GM21737 (cell line): ENCODE measurements at regions not wholly inside any gene's neighbourhood (a gene's known extent, or its start where the extent isn't known, plus 50 kb on each side); places are given as distances from the start of the nearest gene placed in this dataset.

Experiments used
- ATAC-seq: cut with Tn5 transposase; IDR thresholded peaks from one replicate; pipeline ENCODE4 v1.9.1; 2021; ENCODE audit warnings: mild to moderate bottlenecking, moderate library complexity; ENCODE audit not compliant: unreplicated experiment

DNA sequence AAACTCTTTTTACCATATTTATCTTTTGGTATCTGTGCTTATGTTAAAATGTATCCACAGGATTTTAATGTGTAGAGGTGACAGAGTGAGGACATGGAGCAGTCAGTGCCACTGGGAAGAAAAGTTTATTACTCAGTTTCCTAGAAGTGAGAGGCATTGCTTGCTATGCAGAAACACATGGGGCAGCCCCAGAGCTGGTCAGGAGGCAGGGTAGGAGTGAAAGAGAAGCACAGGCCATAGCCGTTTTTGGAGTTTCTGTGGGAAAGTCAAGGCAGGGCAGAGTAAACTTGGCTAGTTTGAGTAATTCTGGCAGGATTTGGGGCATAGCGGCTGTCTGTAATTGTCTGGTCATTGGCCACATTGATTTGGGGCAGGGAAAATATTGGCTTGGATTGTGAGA lies 370.9 kb downstream of the FGF9 start:
- no peak for ATAC-seq

DNA sequence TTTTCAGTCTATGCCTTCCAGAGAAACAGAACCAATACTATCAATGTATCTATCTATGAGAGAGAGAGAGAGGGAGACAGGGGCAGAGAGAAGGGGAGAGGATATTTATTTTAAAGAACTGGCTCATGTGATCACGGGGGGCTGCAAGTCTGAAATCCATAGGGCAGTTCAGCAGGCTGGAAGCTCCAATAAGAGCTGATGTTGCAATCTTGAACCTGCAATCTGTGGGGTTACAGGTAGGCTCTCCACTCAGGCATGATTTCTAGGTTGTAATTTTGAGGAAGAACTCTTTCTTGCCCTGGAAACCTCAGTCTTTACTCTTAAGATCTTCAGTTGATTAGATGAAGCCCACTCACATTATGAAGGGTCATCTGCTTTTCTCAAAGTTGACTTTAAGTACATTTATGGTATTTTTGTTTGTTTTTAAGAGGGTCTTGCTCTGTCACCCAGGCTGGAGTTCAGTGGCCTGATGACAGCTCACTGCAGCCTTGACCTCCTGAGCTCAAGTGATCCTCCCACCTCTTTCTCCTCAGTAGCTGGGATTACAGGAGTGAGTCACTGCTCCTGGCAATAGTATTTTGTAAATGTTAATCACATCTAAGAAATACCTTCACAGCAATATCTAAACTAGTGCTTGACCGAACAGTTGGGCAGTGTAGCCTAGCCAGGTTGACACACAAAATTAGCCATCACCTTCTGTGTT lies 376.4 kb downstream of the FGF9 start:
- ATAC-seq: no peak

DNA sequence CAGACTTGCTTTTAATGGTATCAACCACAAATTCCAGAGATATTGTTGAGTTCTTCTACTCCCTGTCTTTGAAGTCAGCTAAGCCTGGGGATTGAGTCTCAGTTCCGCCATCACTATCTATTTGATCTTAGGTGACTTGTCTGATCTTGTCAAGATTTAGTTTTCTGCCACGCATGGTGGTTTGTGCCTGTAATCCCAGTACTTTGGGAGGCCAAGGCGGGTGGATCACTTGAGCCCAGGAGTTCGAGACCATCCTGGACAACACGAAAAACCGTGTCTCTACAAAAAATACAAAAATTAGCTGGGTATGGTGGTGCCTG lies 376.9 kb downstream of the FGF9 start:
- no peak for ATAC-seq

DNA sequence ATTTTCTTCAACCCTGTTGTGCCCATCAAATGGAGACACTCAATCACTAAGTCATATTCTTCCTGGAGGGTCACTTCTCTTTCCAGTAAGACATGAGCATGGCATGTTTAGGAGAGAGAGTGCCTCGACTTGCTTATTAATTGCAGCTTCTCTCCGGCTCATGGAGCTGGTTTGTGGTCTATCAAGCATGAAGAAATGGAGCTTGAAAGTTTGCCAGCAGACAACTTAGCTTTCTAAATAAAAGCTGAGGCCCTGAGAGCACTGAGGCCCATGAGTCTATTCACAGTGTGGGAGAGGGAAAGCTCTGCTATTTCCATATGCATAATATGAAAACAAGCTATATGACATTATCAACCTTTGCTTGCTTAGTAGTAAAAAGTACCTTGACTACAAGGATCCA lies 378.5 kb downstream of the FGF9 start:
- ATAC-seq: no peak

DNA sequence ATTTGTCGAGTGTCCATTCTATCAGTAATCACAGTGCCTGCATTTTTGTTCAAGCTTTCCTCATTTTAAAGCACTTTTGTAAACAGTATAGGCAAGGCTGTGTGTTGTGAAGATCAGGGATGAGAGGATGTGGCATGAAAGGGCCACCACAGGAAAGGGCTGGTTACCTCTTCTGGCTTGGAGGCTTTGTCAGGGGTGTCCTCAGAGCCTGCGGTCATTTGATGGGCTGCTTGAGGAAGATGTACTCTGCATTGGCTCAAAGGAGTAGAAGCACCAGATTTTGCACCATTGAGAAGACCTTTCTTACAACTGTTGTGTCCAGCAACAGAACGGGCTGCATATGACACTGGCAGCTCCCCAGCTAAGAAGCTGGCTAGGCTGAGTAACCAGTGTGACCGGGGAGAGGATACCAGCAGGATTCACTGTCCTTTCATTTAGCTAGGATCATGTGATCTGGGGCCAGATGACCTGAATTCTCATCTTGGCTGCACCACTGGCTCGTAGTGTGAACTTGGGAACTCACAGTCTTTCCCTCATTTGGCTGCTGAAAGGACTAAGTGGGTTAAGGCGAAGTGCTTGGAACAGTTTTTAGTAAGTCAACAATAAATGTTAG lies 380.2 kb downstream of the FGF9 start:
- ATAC-seq: no peak

DNA sequence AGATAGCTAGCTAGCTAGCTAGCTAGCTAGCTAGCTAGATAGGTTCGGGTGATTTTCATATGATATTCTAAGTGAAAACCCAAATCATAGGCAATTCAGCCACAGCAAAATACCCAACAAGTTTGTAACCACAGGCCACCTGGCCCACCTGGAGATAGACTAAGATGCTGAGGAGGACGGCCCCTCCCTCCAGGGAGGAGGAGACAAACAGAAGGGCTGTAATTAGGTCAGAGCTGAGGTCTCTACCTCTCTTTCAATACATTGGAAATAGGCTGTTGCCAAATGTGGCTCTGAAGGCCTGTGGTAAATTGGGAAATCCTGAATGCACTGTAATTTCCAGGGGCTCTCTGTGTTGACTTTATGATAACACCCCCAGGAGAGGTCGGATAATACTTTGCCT lies 382.2 kb downstream of the FGF9 start:
- ATAC-seq: no peak

DNA sequence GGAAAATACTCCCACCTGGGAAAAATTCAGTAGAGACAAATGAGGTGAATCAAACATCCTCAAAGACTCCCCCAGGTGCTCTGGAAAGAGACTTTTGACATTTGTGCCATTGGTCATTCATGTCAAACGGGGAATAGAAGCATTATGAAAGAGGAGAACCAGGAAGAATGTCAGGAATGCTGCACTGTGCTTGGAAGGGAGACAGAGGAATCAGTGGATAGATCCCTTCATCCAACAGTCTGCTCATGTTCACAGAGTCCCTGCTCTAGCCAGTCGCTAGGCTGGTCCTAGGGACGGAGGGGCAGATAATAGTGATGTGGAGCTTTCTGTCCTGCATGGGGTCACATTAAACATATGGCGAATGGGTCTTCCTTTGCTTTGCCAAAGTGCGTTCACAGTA lies 384.4 kb downstream of the FGF9 start:
- no peak for ATAC-seq

DNA sequence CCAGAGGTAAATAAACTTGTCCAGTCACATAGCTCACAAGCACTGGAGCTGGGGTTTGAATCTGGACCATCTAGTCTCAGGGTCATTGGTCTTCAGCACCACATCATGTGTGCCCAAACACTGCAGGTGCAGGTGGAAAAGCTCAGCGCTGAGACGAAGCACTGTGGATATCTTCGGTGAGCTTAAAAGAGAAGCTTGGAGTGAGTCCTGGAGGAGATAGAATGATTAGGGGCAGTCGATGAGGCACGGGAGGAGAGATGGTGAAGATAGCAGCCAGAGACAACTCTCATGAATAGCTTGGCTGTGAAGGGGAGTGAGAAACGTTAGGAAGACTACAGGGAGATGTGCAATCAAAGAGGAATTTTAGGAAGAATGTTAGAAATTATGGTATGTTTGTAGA lies 389.3 kb downstream of the FGF9 start:
- no peak for ATAC-seq

DNA sequence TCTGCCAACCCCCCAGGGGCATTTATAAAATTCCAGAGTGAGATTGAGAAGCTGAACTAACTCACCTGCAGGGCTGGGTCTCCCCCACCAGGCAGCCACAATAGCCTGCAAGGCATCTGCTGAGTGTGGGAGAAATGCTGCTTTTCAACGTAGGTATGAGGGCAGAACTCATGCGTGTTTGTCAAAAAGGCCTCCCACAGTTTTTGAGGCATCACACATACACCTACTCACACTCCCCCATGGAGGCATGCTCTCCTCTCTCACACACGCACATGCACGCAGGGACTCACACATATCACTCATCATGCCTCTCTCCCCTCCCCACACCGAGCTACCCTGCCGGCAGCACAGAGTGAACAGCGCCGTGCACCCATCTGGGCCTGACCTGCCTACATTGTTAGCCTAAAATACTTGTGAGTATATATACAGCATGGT lies 390.5 kb downstream of the FGF9 start:
- ATAC-seq: peak; percentile 41

DNA sequence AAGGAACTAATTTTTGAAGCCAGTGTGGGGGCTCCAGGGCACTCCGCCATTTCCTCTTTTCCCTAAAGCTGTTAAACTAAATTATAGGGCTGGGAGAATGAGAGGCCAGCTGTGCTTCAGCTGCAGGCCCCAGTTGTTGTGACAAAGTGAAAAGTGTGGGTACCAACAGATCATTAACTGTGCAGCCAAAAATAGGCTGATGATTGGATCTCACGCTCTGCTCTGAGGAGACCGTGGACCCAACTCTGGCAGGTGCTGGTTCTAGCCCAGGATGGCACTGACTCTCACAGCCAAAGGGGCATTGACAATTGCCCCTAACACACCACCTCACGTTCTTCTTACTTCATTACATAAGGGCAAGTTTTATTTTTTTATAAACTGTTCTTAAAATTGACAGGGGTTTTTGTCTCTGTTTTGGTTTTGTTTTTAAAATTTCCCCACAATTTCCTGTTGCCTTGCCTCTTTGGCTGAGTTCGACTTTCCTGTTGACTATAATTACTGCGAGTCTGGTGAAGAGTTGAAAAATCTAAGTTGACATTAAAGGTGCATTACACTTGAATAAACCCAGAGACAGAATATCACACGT lies 391.0 kb downstream of the FGF9 start:
- peak; percentile 65 for ATAC-seq

DNA sequence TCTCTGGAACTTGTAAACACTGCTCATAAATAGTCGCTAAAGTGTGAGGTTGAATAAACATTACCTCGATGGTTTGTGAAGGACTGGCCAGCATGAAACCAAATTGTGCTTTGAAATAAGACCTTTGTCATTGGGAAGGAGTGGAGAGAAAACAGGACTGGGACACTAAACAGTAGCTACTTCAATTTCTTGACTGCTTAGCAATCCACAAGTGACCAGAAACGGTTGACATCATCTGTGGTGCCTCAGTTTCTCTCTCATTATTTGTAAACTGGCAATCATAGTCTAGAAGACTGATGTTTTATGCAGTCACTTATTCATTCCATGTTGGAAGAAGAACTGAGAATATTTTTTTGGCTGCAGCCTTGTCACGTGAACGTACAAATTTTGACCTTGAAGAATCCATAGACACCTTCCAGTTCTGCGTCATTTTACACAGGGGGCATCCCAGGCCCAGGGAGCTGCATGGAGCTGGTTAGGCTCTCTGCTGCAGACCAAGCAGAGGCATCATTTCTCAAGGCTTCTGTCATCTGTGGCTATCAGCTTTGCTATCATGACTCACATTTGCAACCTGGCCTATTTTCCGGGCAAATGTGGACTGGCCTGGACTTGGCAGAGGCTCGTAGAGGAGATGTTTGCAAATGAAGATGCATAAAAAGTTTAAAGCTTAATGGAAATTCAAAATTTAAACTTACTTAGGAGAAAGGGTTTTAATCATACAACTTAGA lies 391.8 kb downstream of the FGF9 start:
- no peak for ATAC-seq

DNA sequence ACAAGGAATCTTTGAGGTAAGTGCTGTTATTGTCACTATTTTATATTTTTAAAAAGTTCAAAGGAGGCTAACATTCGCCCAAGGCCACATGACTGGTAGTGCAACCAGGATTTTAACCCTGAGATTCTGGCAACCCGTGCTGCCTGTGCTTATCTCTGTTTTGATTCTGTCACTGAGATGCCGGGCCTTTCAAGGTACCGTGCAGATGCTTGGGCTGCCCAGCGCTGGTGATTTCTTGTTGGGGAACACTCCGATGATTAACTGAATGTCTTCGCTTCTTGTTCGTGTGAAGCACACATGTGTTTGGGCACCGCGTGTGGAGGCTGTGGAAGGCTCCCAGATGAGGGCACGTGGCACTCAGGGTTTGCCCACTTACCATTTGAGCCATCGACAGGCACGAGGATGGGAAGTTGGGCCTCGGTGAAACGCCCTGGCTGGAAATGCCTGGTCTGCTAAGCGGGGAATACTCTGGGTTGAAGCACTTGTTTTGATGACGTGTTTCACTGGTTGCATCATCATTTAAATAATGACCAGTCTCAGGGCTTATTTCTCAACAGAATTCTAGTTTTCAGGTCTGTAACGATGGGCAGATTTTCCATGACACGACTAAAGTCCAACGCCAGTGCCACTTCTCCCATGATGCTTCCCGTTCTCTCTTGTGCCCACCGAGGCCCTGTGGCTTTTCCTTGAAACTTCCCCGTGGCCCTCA lies 392.7 kb downstream of the FGF9 start:
- no peak for ATAC-seq

DNA sequence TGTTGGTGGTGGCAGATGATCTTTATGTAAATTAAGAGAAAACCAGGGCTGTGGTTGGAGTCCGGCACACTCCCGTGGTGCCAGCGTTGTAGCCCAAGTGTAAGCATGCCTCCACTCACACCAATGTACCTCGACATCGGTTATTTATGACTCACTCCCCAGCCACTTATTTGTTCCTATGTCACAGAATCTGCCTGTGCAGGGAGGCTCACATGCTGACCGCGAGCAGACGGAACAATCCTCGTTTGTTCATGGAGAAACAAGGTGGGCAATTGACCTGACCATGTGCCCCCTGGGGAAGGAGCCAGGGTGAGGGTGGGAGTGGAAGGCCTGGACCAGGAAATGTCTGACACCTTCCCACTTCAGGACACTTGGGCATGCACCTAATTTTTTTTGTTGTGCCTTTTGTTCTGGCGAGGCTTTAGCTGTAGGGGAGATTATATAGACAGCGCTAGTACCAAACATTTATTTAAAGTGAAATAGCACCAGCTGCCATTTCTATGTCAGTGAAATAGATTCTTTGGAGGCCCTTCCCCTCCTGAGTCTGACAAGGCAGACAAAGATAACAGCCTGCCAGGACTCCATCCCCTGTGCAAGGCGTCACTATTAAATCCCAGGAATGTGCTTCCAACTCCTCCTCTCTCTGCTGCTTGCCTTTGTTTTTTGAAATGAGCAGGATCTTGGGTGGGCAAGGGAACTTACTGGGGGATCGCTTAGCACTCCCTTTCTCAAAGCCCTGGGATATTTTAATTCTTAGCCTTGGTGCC lies 394.2 kb downstream of the FGF9 start:
- no peak for ATAC-seq

DNA sequence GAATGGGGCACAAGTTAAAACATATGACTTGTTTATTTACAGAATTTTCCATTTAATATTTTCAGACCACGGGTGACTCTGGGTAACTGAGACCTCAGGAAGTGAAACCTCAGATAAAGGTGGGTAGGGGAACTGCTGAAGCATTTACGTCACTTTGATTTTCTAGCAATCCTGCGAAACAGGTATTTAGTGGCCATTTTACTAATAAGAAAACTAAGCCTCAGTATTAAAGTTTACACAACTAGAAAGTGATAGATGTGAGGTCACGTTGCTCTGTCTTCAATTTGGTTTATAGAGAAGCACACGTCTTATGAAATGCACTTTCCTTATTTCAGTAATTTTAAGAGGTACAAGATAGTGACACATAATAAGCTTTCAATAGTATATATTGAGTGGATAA lies 402.8 kb downstream of the FGF9 start:
- ATAC-seq: no peak

DNA sequence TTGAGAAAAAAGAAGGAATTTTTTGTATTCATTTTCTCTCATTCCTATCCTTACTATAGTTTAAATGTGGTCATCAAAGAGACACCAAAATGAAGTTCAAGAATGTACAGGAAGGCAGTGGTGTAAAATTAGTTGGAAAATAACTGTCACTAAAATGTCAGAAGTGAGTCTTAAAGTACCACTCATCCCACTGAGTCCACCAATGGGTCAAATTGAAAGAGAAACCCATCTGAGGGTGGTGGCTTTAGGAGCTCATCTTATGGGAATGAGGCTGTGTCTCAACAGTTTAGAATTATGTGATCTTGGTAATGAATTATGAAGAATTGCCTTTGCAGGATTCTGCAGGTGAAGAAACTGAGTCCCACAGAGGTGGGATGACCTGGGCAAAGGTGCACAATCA lies 403.5 kb downstream of the FGF9 start:
- ATAC-seq: no peak

DNA sequence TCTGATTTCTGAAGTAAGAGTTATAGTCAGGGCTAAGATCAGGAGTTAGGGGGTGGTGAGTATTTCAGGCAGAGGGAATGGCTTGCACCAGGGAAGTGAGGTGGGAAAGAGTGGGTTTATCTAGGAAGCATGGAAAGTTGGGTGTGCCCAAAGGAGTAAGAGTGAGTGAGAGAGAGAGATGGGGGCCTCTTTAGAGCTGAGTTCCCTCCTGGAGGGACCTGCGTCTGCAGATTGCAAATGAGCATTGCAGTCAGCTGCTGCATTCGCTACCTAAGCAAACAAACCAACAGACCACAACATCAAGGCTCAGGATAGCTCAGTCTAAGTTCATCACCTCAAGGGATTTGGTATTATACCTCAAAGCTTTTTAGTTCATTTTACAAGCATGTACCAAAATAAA lies 405.8 kb downstream of the FGF9 start:
- ATAC-seq: no peak

DNA sequence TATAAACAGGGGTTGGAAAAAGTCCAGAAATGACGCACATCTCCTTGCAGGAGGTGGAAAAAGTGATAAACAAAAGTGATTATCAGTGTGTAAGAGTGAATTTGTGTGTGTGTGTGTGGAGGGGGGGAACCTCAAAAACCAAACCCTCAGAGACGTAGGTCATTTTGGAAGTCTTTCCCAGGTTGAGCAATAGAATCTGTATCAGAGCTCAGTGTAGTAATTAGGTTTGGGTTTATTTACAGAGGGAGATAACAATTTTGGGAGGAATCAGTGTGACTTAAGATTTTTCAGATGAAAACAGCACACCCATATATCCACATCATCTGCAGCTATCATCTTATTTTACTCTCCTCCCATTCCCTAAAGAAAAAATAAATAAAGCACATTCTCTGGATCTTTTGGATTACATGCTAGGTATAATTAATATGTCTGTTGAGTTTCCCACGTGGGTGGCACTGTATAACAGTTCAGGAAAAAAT lies 406.4 kb downstream of the FGF9 start:
- no peak for ATAC-seq

DNA sequence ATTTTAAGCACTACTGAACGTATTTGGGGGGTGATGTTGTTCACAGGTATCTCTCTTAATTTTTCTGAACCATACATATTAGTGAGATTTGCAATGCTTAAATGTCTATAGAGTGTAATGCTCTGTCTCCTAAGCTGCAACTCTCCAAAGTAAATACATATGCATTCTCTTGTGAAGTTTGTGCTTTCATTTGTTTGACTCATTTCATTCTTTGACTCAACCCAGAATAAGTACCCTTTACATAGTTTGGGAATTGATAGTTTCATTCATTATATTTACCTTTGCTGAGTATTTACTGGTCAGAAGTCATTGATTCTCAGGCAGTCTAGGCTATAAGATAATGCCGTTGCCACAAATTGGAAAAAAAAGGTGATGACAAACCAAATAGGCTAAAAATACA lies 406.9 kb downstream of the FGF9 start:
- no peak for ATAC-seq

DNA sequence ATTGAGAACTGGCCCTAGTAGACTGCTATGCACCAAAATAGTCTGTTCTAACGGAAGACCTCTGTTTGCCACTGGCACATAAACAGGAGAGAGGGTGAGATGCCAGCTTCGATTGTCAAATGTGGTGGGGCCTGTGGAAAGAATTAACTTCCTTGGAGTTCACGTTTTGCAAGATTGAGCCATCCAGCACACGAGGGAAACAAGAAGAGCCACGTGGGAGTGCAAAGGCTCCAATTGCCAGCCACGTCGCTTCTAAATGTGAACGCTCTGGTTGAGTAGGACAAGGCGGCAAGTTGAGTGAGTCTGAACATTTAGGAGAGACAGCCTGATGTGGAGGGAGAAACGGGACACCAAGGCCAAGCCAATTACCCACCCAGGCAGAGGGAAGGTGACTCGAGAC lies 409.1 kb downstream of the FGF9 start:
- no peak for ATAC-seq

DNA sequence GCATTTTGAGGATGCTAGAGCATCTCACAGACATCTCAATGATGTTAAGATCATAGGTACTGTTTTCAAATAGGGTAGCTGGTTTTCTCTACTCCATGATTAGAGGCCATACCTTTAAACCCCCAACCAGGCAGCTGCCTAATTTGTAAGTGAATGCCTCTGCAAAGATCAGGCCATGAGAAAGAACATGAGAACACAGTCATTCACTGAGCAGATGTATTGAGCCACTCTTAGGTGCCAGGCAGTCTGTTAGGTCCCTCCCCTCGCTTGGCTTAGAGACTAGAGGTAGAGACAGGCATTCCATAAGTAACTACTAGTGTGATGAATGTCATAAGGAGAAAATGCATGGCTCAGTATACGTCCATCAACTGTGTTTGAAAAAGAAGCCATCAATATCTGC lies 410.0 kb downstream of the FGF9 start:
- no peak for ATAC-seq

DNA sequence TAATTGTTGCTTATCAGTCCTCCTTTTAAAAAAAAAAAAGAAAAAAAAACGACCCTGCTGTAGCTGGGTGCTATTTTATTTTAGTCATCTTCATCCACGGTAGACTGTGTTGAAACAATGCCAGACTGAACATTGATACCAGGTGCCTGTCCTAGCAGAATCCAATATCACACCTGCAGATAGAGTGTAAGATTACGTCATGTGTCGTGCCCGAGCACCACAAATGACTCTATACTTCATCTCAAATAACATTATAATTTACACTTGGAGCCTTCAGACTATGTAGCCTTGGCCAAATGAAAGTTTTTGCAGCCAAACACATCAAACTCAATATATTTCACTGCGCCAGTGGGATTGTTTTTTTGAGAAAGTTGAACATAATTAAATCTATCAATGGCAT lies 410.6 kb downstream of the FGF9 start:
- no peak for ATAC-seq
